Activated CD4-positive, alpha-beta T cell treated with anti-CD3 and anti-CD28 coated beads for 4 hours (primary cell): ENCODE measurements at regions not wholly inside any gene's neighbourhood (a gene's known extent, or its start where the extent isn't known, plus 50 kb on each side); places are given as distances from the start of the nearest gene placed in this dataset.
"Not testable (repeated sequence)": the region's sequence is repeated elsewhere in the genome, so short reads cannot be mapped to it uniquely, and the experiment has no call there.

Experiments used
- DNase-seq, 2 donors: peaks; one replicate each; pipeline ENCODE4 v3.0.0-alpha.2; 2020

DNA sequence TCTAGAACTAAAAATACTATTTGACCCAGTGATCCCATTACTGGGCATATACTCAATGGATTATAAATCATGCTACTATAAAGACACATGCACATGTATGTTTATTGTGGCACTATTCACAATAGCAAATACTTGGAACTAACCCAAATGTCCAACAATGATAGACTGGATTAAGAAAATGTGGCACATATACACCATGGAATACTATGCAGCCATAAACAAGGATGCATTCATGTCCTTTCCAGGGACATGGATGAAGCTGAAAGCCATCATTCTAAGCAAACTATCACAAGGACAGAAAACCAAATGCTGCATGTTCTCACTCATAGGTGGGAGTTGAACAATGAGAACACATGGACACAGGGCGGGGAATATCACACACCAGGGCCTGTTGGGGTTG is 1039.0 kb downstream of the NR2F1-AS1 start:
- DNase-seq: not testable (repeated sequence)

GRCh38 chr5:92527311-92528078 is 1053.5 kb downstream of the NR2F1-AS1 start:
- DNase-seq: no peak

DNA sequence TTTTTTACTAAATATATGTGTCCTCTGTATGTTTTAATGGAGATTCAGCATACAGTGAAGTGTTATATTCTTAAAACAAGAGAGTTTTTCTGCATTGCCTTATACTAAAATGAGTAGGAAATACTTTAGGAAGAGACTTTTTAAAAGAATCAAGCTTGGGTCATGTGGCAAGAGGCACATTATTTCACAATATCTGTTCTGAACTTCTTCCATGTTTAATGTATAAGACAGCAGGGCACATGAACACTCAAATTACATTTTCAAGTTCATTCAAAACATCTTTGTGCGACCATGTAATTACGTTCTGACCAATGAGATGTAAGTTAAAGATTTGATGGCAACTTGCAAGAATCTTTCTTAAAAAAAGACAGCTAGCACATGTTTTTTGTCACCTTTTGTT is 1055.9 kb downstream of the NR2F1-AS1 start:
- no peak for DNase-seq

GRCh38 chr5:92519811-92520632 is 1061.0 kb downstream of the NR2F1-AS1 start:
- DNase-seq: no peak

DNA sequence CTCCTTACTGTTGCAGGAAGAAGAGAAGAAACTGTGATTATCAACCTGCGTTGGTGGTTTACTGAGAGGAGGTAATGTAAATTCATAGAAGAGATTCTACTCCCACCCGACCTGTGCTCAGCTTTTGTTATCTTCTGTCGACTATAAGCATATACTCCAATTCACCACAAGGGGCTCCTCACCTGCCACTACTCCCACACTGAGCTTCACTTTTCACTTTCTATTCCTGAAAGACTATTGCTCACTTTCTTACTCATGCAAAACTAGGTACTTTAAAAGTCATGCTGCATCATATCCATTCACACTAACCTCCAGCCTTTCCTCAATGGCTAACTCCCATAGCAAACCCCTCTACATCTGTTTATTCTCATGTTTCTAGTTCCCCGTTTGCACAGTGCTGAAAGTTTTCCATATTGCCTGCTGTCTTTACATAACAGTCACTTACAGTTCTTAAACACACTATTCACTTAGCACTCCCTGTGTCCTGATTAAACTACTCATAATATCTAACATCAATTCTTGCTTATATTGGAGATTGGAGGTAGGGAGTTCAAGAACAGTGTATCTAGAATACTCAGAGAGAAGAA is 1062.6 kb downstream of the NR2F1-AS1 start:
- no peak for DNase-seq

GRCh38 chr5:92514896-92515295 is 1066.1 kb downstream of the NR2F1-AS1 start:
- no peak for DNase-seq

DNA sequence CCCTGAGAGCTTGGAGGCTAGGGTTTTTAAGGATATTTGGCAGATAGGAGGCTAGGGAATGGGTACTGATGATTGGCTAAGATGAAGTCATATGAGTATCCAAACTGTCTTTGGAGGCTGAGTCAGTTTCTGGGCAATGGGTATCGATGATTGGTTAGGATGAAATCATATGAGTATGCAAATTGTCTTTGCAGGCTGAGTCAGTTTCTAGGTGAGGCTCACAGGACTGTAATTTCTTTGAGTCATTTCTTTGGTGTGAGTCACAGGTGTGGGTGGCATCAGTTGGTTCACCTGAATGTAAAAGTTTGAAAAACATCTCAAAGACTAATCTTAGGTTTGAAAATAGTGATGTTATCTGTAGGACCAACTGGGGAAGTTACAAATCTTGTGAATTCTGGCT is 1068.0 kb downstream of the NR2F1-AS1 start:
- no peak for DNase-seq

GRCh38 chr5:92508271-92508670 is 1072.7 kb downstream of the NR2F1-AS1 start:
- DNase-seq: no peak

DNA sequence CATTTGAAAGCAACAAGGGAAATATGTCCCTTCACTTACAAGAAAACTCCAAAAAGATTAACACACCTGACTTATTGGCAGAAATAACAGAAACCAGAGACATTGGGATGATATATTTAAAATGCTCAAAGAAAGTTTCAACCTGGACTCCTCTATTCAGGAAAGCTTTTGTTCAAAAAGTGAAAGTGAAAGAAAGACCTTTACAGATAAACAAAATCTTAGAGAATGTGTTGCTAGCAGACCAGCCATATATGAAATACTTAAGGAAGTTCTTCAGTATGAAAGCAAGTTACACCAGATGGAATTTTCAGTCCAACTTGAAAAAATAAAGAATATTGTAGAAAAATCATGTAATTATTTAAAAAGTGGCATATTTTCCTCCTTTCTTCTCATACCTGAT is 1075.1 kb downstream of the NR2F1-AS1 start:
- no peak for DNase-seq

GRCh38 chr5:92505145-92505544 is 1075.9 kb downstream of the NR2F1-AS1 start:
- DNase-seq: no peak

DNA sequence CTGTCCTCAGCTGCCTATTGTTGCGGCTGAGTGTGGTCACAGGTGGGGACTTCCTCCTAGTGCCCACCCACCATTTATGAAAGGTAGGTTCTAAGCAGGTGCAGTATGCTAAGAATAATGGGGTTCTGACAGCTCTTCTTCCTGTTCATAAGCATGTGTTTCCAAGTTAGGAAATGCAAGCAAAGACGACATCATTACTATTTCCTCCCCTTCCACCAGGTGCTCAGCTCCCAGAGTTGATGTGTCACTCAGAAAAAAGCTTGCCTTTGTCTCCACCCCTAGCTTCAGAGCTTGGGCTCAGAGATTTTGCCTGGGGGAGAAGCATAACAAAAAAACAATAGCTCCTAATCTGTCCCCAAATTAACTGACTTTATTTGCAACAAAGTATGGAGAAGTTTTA is 1076.7 kb downstream of the NR2F1-AS1 start:
- no peak for DNase-seq

DNA sequence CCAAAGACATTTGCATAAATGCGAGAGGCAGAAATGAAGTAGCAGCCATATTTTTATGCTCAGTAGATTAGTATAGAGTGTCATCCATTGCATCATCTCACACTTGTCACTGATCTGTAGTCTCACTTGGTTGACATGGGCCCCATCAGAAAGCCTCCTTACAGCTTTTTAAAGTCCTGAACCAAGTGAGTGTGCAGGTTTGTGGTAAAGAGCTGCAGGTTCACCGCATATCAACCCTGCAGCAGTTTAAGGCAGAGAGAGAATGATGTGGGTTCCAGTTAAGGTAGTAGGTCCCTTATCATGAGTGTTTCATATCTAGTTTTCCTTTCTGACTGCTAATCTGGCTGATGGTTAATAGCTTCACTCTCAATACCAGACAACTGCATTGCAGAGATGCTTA is 1080.3 kb downstream of the NR2F1-AS1 start:
- DNase-seq: no peak

DNA sequence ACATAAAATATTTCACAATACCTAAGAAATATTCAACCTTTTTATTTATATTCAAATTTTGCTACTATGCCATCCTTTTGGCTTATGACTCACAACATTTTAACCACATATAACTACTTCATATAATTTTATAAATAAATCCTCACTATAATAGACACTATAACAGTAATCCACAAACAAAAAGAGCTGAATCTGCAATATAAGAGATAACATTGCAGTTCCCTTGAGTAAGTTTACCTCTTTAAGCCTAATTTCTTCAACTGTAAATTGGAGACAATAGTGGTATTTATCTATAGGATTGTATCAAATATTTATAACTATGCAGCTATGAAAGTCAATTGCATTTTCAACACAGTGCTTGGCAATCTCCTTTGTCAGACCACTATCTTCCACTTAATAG is 1084.5 kb downstream of the NR2F1-AS1 start:
- DNase-seq: no peak

GRCh38 chr5:92494508-92494907 is 1086.5 kb downstream of the NR2F1-AS1 start:
- DNase-seq: no peak

DNA sequence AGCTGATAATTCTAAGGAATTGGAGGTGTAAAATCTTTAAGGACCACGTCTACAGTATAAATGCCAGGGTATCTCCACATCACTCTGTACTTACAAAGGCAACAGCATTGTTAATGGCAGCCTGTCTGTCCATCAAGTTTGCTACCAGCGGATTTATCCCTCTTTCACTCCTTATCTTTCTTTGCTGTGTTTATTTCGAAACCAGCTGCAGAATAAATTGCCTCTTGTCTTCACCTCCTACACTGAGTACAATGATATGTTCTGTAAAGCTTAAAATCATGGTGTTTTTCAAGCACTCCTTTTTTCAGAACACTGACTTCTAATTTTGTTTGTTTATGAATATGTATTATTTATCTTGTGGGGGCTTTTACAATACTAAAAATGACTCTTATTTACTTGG is 1088.1 kb downstream of the NR2F1-AS1 start:
- DNase-seq: no peak

GRCh38 chr5:92484484-92484883 is 1096.5 kb downstream of the NR2F1-AS1 start:
- no peak for DNase-seq

DNA sequence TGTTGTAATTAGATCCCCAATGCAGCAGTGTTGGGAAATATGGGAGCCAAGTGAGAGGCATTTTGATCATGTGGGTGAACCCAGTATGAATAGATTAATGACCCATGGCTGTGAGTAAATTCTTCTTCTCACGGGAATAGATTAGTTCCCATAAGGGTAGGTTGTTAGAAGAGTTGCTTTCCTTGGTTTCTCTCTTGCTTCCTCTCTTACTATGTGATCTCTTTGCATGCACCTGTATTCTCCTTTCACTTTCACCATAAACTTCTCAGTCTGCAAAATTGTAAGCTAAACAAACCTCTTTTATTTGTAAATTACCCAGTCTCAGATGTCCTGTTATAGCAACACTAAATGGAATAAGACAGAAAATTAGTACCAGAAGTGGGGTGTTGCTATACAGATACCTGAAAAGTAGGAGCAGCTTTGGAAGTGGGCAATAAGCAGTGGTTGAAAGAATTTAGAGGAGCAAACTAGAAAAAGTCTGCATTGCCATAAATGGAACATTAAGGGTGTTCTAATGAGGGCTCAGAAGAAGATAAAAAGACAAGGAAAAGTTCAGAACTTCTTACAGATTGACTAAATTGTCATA is 1090.0 kb upstream of the ARRDC3 start:
- DNase-seq: no peak

- DNase-seq: no peak
Measured at GRCh38 chr5:92471861-92472260, 1088.7 kb upstream of the ARRDC3 start.

DNA sequence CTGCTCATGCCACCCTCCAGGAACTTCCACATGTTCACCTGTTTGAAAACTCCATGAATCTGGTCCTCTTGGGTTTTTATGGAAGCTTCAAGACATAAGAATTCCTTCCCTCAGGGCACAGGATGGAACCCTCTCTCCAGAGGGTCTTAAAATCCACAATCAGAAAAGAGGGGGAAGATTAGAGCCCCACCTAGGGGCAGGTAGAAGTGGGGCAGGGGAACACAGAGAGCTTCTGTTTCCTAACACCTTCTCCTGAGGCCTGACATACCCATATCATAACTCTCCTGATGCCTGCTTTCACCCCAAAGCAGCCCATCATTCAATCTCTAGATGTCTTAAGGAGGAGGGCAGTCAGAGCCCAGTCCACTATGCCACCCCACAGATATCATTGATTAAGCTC is 1087.7 kb upstream of the ARRDC3 start:
- DNase-seq: no peak

- DNase-seq: no peak
Measured at GRCh38 chr5:92468295-92468694, 1085.2 kb upstream of the ARRDC3 start.

DNA sequence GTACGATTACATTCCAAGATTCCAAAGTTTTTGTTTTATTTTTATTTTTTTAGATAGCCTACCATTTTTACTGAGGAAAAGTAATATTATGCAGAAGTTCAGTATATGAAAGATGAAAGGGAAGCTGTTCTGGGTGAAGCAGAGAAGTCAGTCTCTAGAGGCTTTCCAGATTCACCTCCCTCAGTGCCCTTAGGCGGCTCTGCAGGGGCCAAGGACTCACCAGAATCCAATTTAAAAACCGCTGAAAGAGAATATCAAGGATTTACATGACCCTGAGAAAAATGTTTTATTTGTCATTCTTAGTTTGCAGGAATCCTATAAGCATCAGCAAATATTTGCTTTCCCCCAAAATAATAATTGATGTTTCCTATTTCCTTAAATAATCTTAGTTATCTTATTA is 1084.6 kb upstream of the ARRDC3 start:
- DNase-seq: no peak

DNA sequence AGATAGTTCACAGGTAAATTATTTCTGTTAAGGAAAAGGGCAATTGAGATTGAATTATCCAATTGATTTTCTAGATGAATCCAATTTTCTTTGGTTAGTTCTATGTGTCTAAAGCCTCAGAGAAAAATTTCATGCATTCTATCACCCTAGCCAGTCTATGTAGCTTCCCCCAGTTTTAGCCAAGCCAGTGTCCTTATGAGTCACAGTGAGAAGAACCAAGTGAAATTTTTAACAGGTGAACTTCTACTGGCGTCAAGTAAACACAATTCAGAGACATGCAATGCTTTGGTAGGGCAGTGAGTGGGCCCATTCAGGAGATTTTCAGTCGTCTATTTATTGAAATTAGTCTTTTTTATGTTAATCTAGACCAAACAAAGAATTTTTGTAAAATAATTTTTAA is 1077.4 kb upstream of the ARRDC3 start:
- DNase-seq: no peak

- DNase-seq: no peak
Measured at GRCh38 chr5:92459654-92460053, 1076.5 kb upstream of the ARRDC3 start.

GRCh38 chr5:92455011-92455410 is 1071.9 kb upstream of the ARRDC3 start:
- DNase-seq: no peak
